ENCODE measurements at regions not wholly inside any gene's neighbourhood (a gene's known extent, or its start where the extent isn't known, plus 50 kb on each side); places are given as distances from the start of the nearest gene placed in this dataset.

DNA sequence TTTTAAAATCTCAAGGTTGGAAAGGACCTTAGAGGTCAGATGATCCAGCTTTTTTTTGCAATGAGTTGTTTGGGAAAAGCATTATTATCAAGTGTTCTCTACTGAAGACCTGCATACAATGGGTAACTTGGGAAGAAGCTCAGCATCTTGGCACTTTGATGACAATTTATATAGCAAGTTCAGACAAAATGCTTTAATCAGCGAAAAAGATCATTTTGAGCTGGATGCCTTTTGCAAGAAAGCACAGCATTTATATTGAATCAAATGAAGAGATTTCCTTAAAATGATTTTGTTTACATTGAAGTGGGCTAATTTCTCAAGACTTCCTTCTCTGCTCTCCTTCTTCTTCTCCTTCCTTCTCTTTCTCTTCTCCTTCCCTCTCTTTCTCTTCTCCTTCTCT, 796.4 kb upstream of the CDH2 start:
- H3K27ac ChIP-seq: no peak overlapping the region
- H4K20me1 ChIP-seq (ENCODE audit: insufficient read depth): no peaks in the 10 kb centered on the region
- no peak overlapping the region for H2AFZ ChIP-seq (ENCODE audit: low read depth)
- H3K79me2 ChIP-seq (ENCODE audit: insufficient read depth, low read depth): no peaks in the 10 kb centered on the region
- H3K9ac ChIP-seq: no peak overlapping the region
- no peaks in the 10 kb centered on the region for H3K27me3 ChIP-seq (ENCODE audit: insufficient read depth, low read depth)
- TF ChIP-seq, protein P1, sequence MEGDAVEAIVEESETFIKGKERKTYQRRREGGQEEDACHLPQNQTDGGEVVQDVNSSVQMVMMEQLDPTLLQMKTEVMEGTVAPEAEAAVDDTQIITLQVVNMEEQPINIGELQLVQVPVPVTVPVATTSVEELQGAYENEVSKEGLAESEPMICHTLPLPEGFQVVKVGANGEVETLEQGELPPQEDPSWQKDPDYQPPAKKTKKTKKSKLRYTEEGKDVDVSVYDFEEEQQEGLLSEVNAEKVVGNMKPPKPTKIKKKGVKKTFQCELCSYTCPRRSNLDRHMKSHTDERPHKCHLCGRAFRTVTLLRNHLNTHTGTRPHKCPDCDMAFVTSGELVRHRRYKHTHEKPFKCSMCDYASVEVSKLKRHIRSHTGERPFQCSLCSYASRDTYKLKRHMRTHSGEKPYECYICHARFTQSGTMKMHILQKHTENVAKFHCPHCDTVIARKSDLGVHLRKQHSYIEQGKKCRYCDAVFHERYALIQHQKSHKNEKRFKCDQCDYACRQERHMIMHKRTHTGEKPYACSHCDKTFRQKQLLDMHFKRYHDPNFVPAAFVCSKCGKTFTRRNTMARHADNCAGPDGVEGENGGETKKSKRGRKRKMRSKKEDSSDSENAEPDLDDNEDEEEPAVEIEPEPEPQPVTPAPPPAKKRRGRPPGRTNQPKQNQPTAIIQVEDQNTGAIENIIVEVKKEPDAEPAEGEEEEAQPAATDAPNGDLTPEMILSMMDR (conservative IDR thresholded peaks at IDR 0.05; ENCODE audit: low read depth, low read length): no peak
- no peak overlapping the region for H3K4me3 ChIP-seq (IDR thresholded peaks at IDR 0.05; ENCODE audit: insufficient read depth, low read depth, low read length)
- no peaks in the 10 kb centered on the region for H3K4me1 ChIP-seq (ENCODE audit: low read depth, poor library complexity, severe bottlenecking)
- H3K36me3 ChIP-seq (ENCODE audit: insufficient read depth): no peaks in the 10 kb centered on the region
- no peak overlapping the region for H3K4me2 ChIP-seq

DNA sequence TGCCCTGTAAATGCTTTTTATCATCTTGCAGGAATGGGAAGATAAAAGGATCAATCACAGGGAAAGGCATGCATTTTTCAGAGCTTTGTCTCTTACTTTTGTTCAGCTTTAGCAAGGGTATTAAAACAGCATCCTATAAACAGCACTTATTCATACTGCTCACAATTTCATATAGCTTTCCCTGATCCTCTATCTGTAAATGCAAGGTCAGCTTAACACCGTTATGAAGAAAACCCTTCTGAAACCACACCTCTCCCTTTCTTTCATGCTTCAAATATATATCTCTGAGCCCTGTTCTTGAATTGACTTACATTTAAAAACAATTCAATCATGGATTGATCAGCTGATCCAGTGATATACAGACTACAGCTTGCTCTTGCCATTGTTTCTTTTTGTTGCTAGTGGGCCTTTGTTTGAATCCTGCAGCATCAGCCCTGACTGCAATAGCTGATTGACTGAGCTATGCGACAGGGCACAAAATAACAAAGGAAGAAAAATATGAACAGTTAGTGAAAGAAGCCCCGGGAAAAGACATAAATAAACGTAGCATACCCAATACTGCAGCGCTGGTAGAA, 795.5 kb upstream of the CDH2 start:
- no peaks in the 10 kb centered on the region for H3K27me3 ChIP-seq (ENCODE audit: insufficient read depth, low read depth)
- no peak overlapping the region for H3K27ac ChIP-seq
- H3K9ac ChIP-seq: no peak overlapping the region
- no peaks in the 10 kb centered on the region for H3K79me2 ChIP-seq (ENCODE audit: insufficient read depth, low read depth)
- no peaks in the 10 kb centered on the region for H3K36me3 ChIP-seq (ENCODE audit: insufficient read depth)
- H3K4me3 ChIP-seq (IDR thresholded peaks at IDR 0.05; ENCODE audit: insufficient read depth, low read depth, low read length): no peak overlapping the region
- TF ChIP-seq, protein P1 (conservative IDR thresholded peaks at IDR 0.05; ENCODE audit: low read depth, low read length): no peak
- no peak overlapping the region for H3K4me2 ChIP-seq
- no peaks in the 10 kb centered on the region for H3K4me1 ChIP-seq (ENCODE audit: low read depth, poor library complexity, severe bottlenecking)
- H2AFZ ChIP-seq (ENCODE audit: low read depth): no peak overlapping the region; the same call in 1 of the 2 replicates
- no peaks in the 10 kb centered on the region for H4K20me1 ChIP-seq (ENCODE audit: insufficient read depth)

DNA sequence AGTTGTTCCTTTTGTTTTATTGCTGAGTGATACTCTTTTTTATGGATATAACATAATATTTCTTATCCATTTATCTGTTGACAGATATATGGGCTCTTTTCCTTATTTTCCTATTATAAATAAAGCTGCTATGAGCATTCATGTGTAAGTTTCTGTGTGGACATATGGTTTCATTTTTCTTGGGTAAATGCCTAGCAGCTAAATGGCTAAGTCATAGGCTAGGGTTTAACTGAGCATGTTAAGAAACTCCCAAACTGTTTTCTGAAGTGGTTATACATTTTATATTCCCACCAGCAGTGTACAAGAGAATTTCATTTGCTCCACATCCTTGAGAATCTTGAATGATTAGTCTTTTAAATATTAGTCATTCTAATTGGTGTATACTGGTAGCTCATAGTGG, 786.6 kb upstream of the CDH2 start:
- TF ChIP-seq, protein P1 (conservative IDR thresholded peaks at IDR 0.05; ENCODE audit: low read depth, low read length): no peak
- Histone ChIP-seq H3K4me1 (ENCODE audit: low read depth, poor library complexity, severe bottlenecking) (no peaks in the 10 kb centered on the region), H3K36me3 (ENCODE audit: insufficient read depth) (no peaks in the 10 kb centered on the region), H3K4me2 (no peak overlapping the region), H3K4me3 (IDR thresholded peaks at IDR 0.05; ENCODE audit: insufficient read depth, low read depth, low read length) (no peak overlapping the region), H3K27ac (no peak overlapping the region), H3K27me3 (ENCODE audit: insufficient read depth, low read depth) (no peaks in the 10 kb centered on the region), H2AFZ (ENCODE audit: low read depth) (no peak overlapping the region), H3K9ac (no peak overlapping the region), H4K20me1 (ENCODE audit: insufficient read depth) (no peaks in the 10 kb centered on the region), H3K79me2 (ENCODE audit: insufficient read depth, low read depth) (no peaks in the 10 kb centered on the region)

DNA sequence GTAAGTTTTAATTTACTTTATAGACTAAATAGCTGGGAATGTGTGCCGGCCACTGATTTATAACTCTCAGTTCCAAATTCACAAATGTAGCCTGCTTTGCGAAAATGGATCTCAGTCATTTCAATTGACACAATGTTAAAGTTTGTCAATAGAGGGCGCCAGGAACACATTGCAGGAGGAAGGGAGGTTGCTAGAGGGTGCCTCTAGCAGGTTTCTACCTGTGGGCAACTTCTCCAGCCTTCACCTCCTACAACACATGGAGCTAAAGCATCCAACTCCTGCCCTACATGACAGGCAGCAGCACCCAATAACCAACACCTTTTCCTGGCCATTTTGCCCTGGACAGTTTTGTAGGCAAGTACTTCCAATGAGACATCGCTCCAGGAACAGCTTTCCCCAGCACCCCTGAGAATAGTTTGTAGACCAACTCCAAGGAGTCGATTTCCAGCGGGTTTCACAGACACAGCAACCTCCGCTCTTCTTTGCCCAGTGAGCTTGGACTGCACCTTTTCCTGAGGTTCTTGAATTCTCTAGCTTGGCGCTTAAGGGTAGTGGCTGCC, 784.8 kb upstream of the CDH2 start:
- Histone ChIP-seq H3K9ac (no peak overlapping the region), H3K79me2 (ENCODE audit: insufficient read depth, low read depth) (no peaks in the 10 kb centered on the region), H4K20me1 (ENCODE audit: insufficient read depth) (no peaks in the 10 kb centered on the region), H3K27ac (no peak overlapping the region), H3K4me3 (IDR thresholded peaks at IDR 0.05; ENCODE audit: insufficient read depth, low read depth, low read length) (no peak overlapping the region), H3K27me3 (ENCODE audit: insufficient read depth, low read depth) (no peaks in the 10 kb centered on the region), H3K4me2 (no peak overlapping the region), H3K4me1 (ENCODE audit: low read depth, poor library complexity, severe bottlenecking) (no peaks in the 10 kb centered on the region), H3K36me3 (ENCODE audit: insufficient read depth) (no peaks in the 10 kb centered on the region), H2AFZ (ENCODE audit: low read depth) (no peak overlapping the region)
- TF ChIP-seq, protein P1 (conservative IDR thresholded peaks at IDR 0.05; ENCODE audit: low read depth, low read length): peak; percentile 60
